Kidney (tissue), 13 donors: ENCODE measurements at regions not wholly inside any gene's neighbourhood (a gene's known extent, or its start where the extent isn't known, plus 50 kb on each side); places are given as distances from the start of the nearest gene placed in this dataset.

Experiments used
- DNase-seq, 5 donors: peaks; one replicate each; pipeline ENCODE4 v3.0.0-alpha.2; 2013 to 2020
- FAIRE-seq: peaks from 2 replicates; lab custom pipeline; 2012; peaks lifted over from hg19 to GRCh38; lab: Jason Lieb, UNC
- H3K27ac ChIP-seq, 2 donors: one replicate each; pipeline ENCODE4 v1.7.0; 2013; ENCODE audit warnings: low read depth in 2 of 2, low read length in 2 of 2, inconsistent platforms in 1 of 2
- H3K27me3 ChIP-seq: one replicate; pipeline ENCODE4 v1.7.1; 2013; ENCODE audit warnings: low read length, inconsistent platforms; ENCODE audit not compliant: control insufficient read depth, insufficient read depth
- H3K36me3 ChIP-seq, 3 donors: one replicate each; pipeline versions ENCODE4 v1.7.0 to v1.7.1; 2013; ENCODE audit warnings: low read length in 3 of 3, control low read depth in 1 of 3, inconsistent platforms in 1 of 3; ENCODE audit not compliant: insufficient read depth in 3 of 3, control insufficient read depth in 2 of 3
- H3K4me1 ChIP-seq, 3 donors: one replicate each; pipeline versions ENCODE4 v1.7.0 to v1.7.1; 2013; ENCODE audit warnings: low read length in 3 of 3, inconsistent platforms in 1 of 3, low read depth in 1 of 3; ENCODE audit not compliant: control insufficient read depth in 2 of 3, insufficient read depth in 2 of 3
- H3K4me3 ChIP-seq, 3 donors: one replicate each; pipeline versions ENCODE4 v1.7.0 to v1.8.1; 2013; ENCODE audit warnings: low read length in 3 of 3, control low read depth in 1 of 3, inconsistent platforms in 1 of 3
- H3K9ac ChIP-seq, 3 donors: one replicate each; pipeline versions ENCODE4 v1.7.0 to v1.7.1; 2013; ENCODE audit warnings: low read length in 3 of 3, control low read depth in 1 of 3, inconsistent platforms in 1 of 3
- H3K9me3 ChIP-seq, 3 donors: one replicate each; pipeline versions ENCODE4 v1.7.0 to v1.7.1; 2013; ENCODE audit warnings: low read length in 3 of 3, control low read depth in 1 of 3, inconsistent platforms in 1 of 3; ENCODE audit not compliant: control insufficient read depth in 2 of 3, insufficient read depth in 1 of 3
- CTCF ChIP-seq: IDR thresholded peaks from 3 replicates; pipeline ENCODE4 v1.5.1; 2012; ENCODE audit warnings: mild to moderate bottlenecking, moderate library complexity, borderline replicate concordance; ENCODE audit not compliant: insufficient read depth; ENCODE audit errors: extremely low read depth
- intact Hi-C: fragments of 100-400 bp; cut with DNase I; formaldehyde crosslinking; loops from one replicate; pipeline ENCODE4 v1.11.1; 2022
- donor health status: control.
- donor health status: control.
- donor health status: control.
- donor health status: control.
- donor health status: control.
- donor health status: DM: yes; HTN: yes; CAD: no.
- donor health status: Normal renal cell carcinoma (clear cell type).

DNA sequence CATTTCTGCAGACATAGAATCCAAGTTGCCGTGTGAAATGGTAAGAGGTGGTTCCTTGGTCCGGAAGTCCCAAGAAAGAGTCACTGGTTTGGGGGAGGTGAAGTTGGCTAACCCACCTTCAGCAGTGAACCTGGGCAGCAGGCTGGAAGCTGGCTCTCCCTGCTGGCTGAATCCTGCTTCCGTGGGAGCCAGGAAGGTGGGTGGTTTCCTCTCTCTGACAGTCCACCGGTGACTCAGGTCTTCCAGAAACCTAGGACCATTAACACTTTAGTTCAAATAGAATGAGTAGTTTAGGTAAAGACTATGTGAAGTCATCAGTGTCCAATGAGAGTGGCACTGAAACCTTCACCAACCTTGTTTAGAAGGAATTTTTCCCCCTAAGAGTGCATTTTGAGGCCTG, 87.4 kb upstream of the CACNA2D3 start:
- Histone ChIP-seq H3K4me3 (no peak overlapping the region), H3K4me1 (no peaks in the 10 kb centered on the region), H3K27me3 (no peaks in the 10 kb centered on the region), H3K9me3 (no peaks in the 10 kb centered on the region), H3K9ac (no peak overlapping the region), H3K27ac (no peak overlapping the region), H3K36me3 (no peaks in the 10 kb centered on the region)
- intact Hi-C loops, result no loop called here
- DNase-seq, result no peak
- TF ChIP-seq CTCF, result no peak
- FAIRE-seq, result no peak

- intact Hi-C loops, result no loop called here
- no peak for FAIRE-seq
These were observed 88.6 kb upstream of the CACNA2D3 start for GRCh38 chr3:54033761-54034160.

DNA sequence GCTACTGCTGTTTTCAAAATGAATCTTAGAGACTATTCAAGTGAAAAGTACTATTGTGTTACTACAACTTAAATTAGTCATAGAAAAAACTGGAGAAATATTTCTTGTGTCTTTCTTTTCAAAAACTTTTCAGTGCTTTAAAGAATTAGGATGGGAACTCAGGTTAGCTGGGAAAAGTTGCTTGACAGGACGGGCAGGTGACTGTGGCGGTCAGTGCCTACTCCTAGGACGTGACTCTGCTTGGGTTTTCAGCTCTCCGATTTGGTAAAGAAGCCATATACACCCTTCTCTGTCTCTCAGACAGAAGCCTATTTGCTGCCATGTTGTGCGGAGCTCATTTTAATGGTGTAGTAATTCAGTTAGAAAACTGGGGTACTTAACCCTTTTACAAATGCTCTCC, 89.8 kb upstream of the CACNA2D3 start:
- intact Hi-C loops, result no loop called here
- TF ChIP-seq CTCF, result no peak

More at GRCh38 chr3:54033761-54034160, 88.6 kb upstream of the CACNA2D3 start:
- Histone ChIP-seq H3K4me1 (no peaks in the 10 kb centered on the region), H3K9ac (no peak overlapping the region), H3K36me3 (no peaks in the 10 kb centered on the region), H3K27ac (no peak overlapping the region), H3K4me3 (no peak overlapping the region), H3K27me3 (no peaks in the 10 kb centered on the region), H3K9me3 (no peaks in the 10 kb centered on the region)
- no peak for DNase-seq
- no peak for TF ChIP-seq CTCF

GRCh38 chr3:54028372-54028771, 94.0 kb upstream of the CACNA2D3 start:
- intact Hi-C loops, result no loop called here
- Histone ChIP-seq H3K36me3 (no peaks in the 10 kb centered on the region), H3K9me3 (no peaks in the 10 kb centered on the region), H3K4me1 (no peaks in the 10 kb centered on the region), H3K4me3 (no peak overlapping the region), H3K27me3 (no peaks in the 10 kb centered on the region), H3K9ac (no peak overlapping the region), H3K27ac (no peak overlapping the region)
- DNase-seq (no peak), FAIRE-seq (no peak)
- TF ChIP-seq CTCF, result no peak

More for the DNA sequence above, 89.8 kb upstream of the CACNA2D3 start:
- no peaks in the 10 kb centered on the region for H3K4me1 ChIP-seq
- DNase-seq (no peak), FAIRE-seq (no peak)
- no peak overlapping the region for H3K4me3 ChIP-seq
- no peak overlapping the region for H3K9ac ChIP-seq
- H3K27me3 ChIP-seq, result no peaks in the 10 kb centered on the region
- no peaks in the 10 kb centered on the region for H3K9me3 ChIP-seq
- no peaks in the 10 kb centered on the region for H3K36me3 ChIP-seq
- no peak overlapping the region for H3K27ac ChIP-seq
